GM06990 (cell line): ENCODE measurements at regions not wholly inside any gene's neighbourhood (a gene's known extent, or its start where the extent isn't known, plus 50 kb on each side); places are given as distances from the start of the nearest gene placed in this dataset.

Experiments
- DNase-seq: peaks from one replicate; pipeline ENCODE4 v3.0.0-alpha.2; 2011; ENCODE audit not compliant: insufficient read length; ENCODE audit errors: extremely low read depth
- H3K27me3 ChIP-seq: replicated peaks from 2 replicates; pipeline ENCODE4 v1.6.0; 2011; ENCODE audit warnings: low read length; ENCODE audit not compliant: control insufficient read depth, insufficient read depth
- H3K36me3 ChIP-seq: 2 replicates; pipeline ENCODE4 v1.5.1; 2011; ENCODE audit warnings: low read length; ENCODE audit not compliant: control insufficient read depth, insufficient read depth
- H3K4me3 ChIP-seq: replicated peaks from 2 replicates; pipeline ENCODE4 v1.5.1; 2011; ENCODE audit warnings: low read depth, mild to moderate bottlenecking, control low read depth, low read length
- CTCF ChIP-seq: IDR thresholded peaks from 2 replicates; pipeline ENCODE4 v1.5.1; 2011; ENCODE audit warnings: low read length, control low read depth, mild to moderate bottlenecking, inconsistent platforms; ENCODE audit not compliant: insufficient read depth, poor library complexity, severe bottlenecking

- Histone ChIP-seq H3K36me3 (no peaks in the 10 kb centered on the region), H3K27me3 (no peaks in the 10 kb centered on the region), H3K4me3 (no peak overlapping the region)
- no peak for DNase-seq
- TF ChIP-seq CTCF, result no peak
Observed at GRCh38 chr4:184940500-184940899, 77.8 kb upstream of the HELT start.

GRCh38 chr4:184941671-184942418 lies 76.4 kb upstream of the HELT start:
- DNase-seq, result no peak
- H3K36me3 ChIP-seq, result no peaks in the 10 kb centered on the region
- TF ChIP-seq CTCF, result no peak

GRCh38 chr4:184942444-184943425 lies 75.6 kb upstream of the HELT start:
- no peaks in the 10 kb centered on the region for H3K27me3 ChIP-seq
- no peak overlapping the region for H3K4me3 ChIP-seq
- no peaks in the 10 kb centered on the region for H3K36me3 ChIP-seq
- TF ChIP-seq CTCF, result no peak
- no peak for DNase-seq

More at GRCh38 chr4:184941671-184942418, 76.4 kb upstream of the HELT start:
- Histone ChIP-seq H3K4me3 (no peak overlapping the region), H3K27me3 (no peaks in the 10 kb centered on the region)

GRCh38 chr4:184949020-184949419 lies 69.3 kb upstream of the HELT start:
- H3K27me3 ChIP-seq, result no peaks in the 10 kb centered on the region
- no peaks in the 10 kb centered on the region for H3K36me3 ChIP-seq
- TF ChIP-seq CTCF, result no peak
- no peak overlapping the region for H3K4me3 ChIP-seq
- no peak for DNase-seq

GRCh38 chr4:184950117-184950830 lies 68.0 kb upstream of the HELT start:
- Histone ChIP-seq H3K27me3 (no peaks in the 10 kb centered on the region; the same call in 1 of the 2 replicates), H3K4me3 (no peak overlapping the region), H3K36me3 (no peaks in the 10 kb centered on the region)
- TF ChIP-seq CTCF, result no peak
- no peak for DNase-seq
